HepG2 (cell line): ENCODE measurements at regions not wholly inside any gene's neighbourhood (a gene's known extent, or its start where the extent isn't known, plus 50 kb on each side); places are given as distances from the start of the nearest gene placed in this dataset.

Source experiments
- ATAC-seq: fragments of 200-7000 bp; cut with Tn5 transposase; 3 replicates; pipeline ENCODE4 v1.9.1; 2020; ENCODE audit warnings: mild to moderate bottlenecking, moderate library complexity
- BruUV-seq: library from RNA; stranded (reverse); fragments of 400-500 nt; replicated peaks from 2 replicates; lab custom pipeline; 2021; lab: Mats Ljungman, UMichigan
- CTCF ChIA-PET: fragments of 300-600 bp; formaldehyde crosslinking; extraction: SDS; loops from one replicate; lab custom pipeline; 2021; ENCODE audit warnings: low total read pairs, inconsistent platforms, low intra/inter-chr PET ratio; lab: Yijun Ruan, JAX
- POLR2A ChIA-PET: fragments of 350-600 bp; sonication (Branson Sonifier 250); formaldehyde crosslinking; loops from one replicate; lab custom pipeline; 2020; ENCODE audit warnings: antibody characterized with exemption, inconsistent platforms; lab: Yijun Ruan, JAX
- DNase-seq: peaks from one replicate; pipeline ENCODE4 v3.0.0-alpha.2; 2015; ENCODE audit warnings: low spot score
- FAIRE-seq: peaks from 3 replicates; lab custom pipeline; 2011; peaks lifted over from hg19 to GRCh38; lab: Jason Lieb, UNC
- H2AFZ ChIP-seq: one replicate; pipeline ENCODE4 v1.6.1; 2011; ENCODE audit warnings: low read length, inconsistent platforms
- H3K27ac ChIP-seq: fragments of 300-600 bp; 3 replicates; pipeline ENCODE4 v1.8.0; 2011; ENCODE audit warnings: mixed run types, mild to moderate bottlenecking, mixed read lengths, low read length, inconsistent platforms; ENCODE audit not compliant: insufficient read depth; ENCODE audit errors: extremely low read length
- H3K27me3 ChIP-seq, 2 experiments: fragments of 200-600 bp in 1 of 2; 2 replicates in 1 of 2; 3 replicates in 1 of 2; pipeline versions ENCODE4 v1.6.0 to v1.8.0; 2011; ENCODE audit warnings: low read length in 2 of 2, mild to moderate bottlenecking in 2 of 2, moderate library complexity in 2 of 2, inconsistent platforms in 1 of 2; ENCODE audit not compliant: insufficient read depth in 2 of 2, control insufficient read depth in 1 of 2
- H3K36me3 ChIP-seq, 2 experiments: fragments of 200-600 bp in 1 of 2; replicated peaks in 1 of 2; 2 replicates in 1 of 2; 3 replicates in 1 of 2; pipeline versions ENCODE4 v1.5.1 to v1.8.0; 2011; ENCODE audit warnings: low read length in 2 of 2, inconsistent platforms in 1 of 2; ENCODE audit not compliant: insufficient read depth in 2 of 2, control insufficient read depth in 1 of 2
- H3K4me1 ChIP-seq: 2 replicates; pipeline ENCODE4 v1.5.1; 2012; ENCODE audit warnings: low read length, inconsistent platforms; ENCODE audit not compliant: insufficient read depth
- H3K4me2 ChIP-seq: 2 replicates; pipeline ENCODE4 v1.6.0; 2011; ENCODE audit warnings: low read depth, low read length, inconsistent platforms
- H3K4me3 ChIP-seq, 3 experiments: fragments of 200-600 bp in 1 of 3; sonication (generic), shearing (Covaris generic) in 1 of 3; replicated peaks in 1 of 3; 2 replicates each; pipeline ENCODE4 v1.5.1; 2011 to 2016; ENCODE audit warnings: low read length in 3 of 3, inconsistent platforms in 2 of 3, low read depth in 2 of 3, mild to moderate bottlenecking in 2 of 3, control low read depth in 1 of 3, mixed read lengths in 1 of 3; ENCODE audit not compliant: insufficient read depth in 1 of 3
- H3K79me2 ChIP-seq: one replicate; pipeline ENCODE4 v1.6.1; 2011; ENCODE audit warnings: low read length, inconsistent platforms; ENCODE audit not compliant: insufficient read depth
- H3K9ac ChIP-seq: 2 replicates; pipeline ENCODE4 v1.6.0; 2011; ENCODE audit warnings: mild to moderate bottlenecking, low read depth, low read length, inconsistent platforms; ENCODE audit not compliant: insufficient read depth
- H3K9me3 ChIP-seq: 2 replicates; pipeline ENCODE4 v1.5.1; 2012; ENCODE audit warnings: mild to moderate bottlenecking, low read length
- H4K20me1 ChIP-seq: 2 replicates; pipeline ENCODE4 v1.6.0; 2011; ENCODE audit warnings: inconsistent platforms, mild to moderate bottlenecking, low read length, moderate library complexity; ENCODE audit not compliant: insufficient read depth
- EEA1 ChIP-seq: sonication (generic); formaldehyde crosslinking; IDR thresholded peaks from 2 replicates; pipeline ENCODE4 v1.5.1; 2020; ENCODE audit warnings: mild to moderate bottlenecking, missing genetic modification reagents, borderline replicate concordance
- HNRNPK ChIP-seq: fragments of 200-400 bp; formaldehyde crosslinking; IDR thresholded peaks from 2 replicates; pipeline ENCODE4 v1.6.1; 2018; ENCODE audit warnings: low read length, low read depth, moderate library complexity, mild to moderate bottlenecking; ENCODE audit not compliant: poor library complexity, severe bottlenecking
- PCBP2 ChIP-seq: fragments of 200-400 bp; formaldehyde crosslinking; optimal IDR thresholded peaks from 2 replicates; pipeline ENCODE3; 2018; ENCODE audit warnings: low read length, low read depth; ENCODE audit not compliant: poor library complexity, severe bottlenecking
- ZNF430 ChIP-seq: sonication (generic); formaldehyde crosslinking; IDR thresholded peaks from 2 replicates; pipeline ENCODE4 v1.9.0; 2021; ENCODE audit warnings: mild to moderate bottlenecking, missing genetic modification reagents
- ZSCAN25 ChIP-seq: sonication (generic); formaldehyde crosslinking; IDR thresholded peaks from 2 replicates; pipeline ENCODE4 v1.8.0; 2022; ENCODE audit warnings: mild to moderate bottlenecking, missing genetic modification reagents
- WGBS: methylation state at CpG from one replicate; pipeline ENCODE4 v1.1.6; 2017; ENCODE audit warnings: low lambda C conversion rate; 5-methylcytosine and 5-hydroxymethylcytosine counted together
- in situ Hi-C: cut with HindIII; loops from 2 replicates; pipeline ENCODE4 v1.10.0; 2017; ENCODE audit warnings: low pct_unique_long_range_greater_than_20kb; ENCODE audit not compliant: extremely low pct_ligation_motif_present
- intact Hi-C: fragments of 100-400 bp; cut with micrococcal nuclease; formaldehyde crosslinking; loops from one replicate; pipeline ENCODE4 v1.10.0; 2022; ENCODE audit not compliant: unreplicated experiment
- TF ChIP-seq, protein P1 (sequence below): IDR thresholded peaks from 2 replicates; pipeline ENCODE4 v1.6.1; 2016; ENCODE audit warnings: missing genetic modification reagents, missing compliant biosample characterization

DNA sequence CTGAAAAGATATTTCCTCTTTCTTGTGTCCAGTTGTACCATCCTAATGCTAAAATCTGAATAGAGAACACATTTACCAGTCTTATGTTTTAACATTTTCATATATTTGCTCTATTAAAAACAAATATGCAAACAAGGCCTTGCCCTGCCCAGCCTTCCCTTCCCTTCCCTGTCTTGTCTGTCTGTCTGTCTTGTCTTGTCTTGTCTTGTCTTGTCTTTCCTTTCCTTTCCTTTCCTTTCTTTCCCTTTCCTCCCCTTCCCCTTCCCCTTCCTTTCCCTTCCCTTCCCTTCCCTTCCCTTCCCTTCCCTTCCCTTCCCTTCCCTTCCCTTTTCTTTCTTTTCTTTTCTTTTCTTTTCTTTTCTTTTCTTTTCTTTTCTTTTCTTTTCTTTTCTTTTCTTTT is 1103.5 kb downstream of the STIM2 start:
- POLR2A ChIA-PET: no interaction called here

DNA sequence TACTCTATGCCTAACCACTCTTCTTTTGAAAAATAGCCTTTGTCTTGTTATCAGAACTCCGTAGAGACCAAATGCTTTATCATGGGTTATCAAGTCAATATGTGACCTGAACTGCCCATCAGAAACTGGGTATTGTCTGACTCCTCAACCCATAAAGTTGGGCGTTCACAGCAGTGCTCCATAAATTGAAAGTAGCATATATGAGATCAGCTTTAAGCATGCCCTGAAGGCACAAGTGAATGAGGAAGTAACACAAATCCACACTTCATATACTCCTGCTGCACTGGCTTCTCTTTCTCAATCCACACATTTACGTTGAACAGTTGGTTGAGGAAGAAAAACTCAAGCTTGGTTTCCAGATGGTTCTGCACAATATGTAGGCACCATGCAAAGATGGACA is 1106.0 kb downstream of the STIM2 start:
- in situ Hi-C loops (no loop called here), intact Hi-C loops (no loop called here)
- DNase-seq (no peak), FAIRE-seq (no peak), ATAC-seq (no peak)
- Histone ChIP-seq H3K9ac (no peak overlapping the region), H3K4me2 (no peak overlapping the region), H3K9me3 (peaks cover 55% of the 10 kb centered on the region), H2AFZ (no peak overlapping the region), H3K79me2 (no peaks in the 10 kb centered on the region), H4K20me1 (no peaks in the 10 kb centered on the region), H3K36me3 (no peaks in the 10 kb centered on the region), H3K27me3 (no peaks in the 10 kb centered on the region), H3K27ac (no peak overlapping the region), H3K4me1 (no peaks in the 10 kb centered on the region), H3K4me3 (no peak overlapping the region)
- ChIA-PET POLR2A (no interaction called here), CTCF (no interaction called here)
- TF ChIP-seq EEA1 (CRISPR knock-in tag): no peak
- 3% methylated on average over 3 of the region's 3 CpGs for WGBS
- no TSS peak for BruUV-seq

More for the DNA sequence above, 1103.5 kb downstream of the STIM2 start:
- ATAC-seq (no peak), FAIRE-seq (no peak), DNase-seq (no peak)
- peaks cover 45% of the 10 kb centered on the region for H3K9me3 ChIP-seq
- no peaks in the 10 kb centered on the region for H3K27me3 ChIP-seq
- H3K79me2 ChIP-seq: no peaks in the 10 kb centered on the region
- no TSS peak for BruUV-seq
- TF ChIP-seq ZSCAN25 (CRISPR knock-in tag): no peak
- TF ChIP-seq, protein P1, sequence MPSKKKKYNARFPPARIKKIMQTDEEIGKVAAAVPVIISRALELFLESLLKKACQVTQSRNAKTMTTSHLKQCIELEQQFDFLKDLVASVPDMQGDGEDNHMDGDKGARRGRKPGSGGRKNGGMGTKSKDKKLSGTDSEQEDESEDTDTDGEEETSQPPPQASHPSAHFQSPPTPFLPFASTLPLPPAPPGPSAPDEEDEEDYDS (CRISPR knock-in tag): no peak
- peak; percentile 74 for TF ChIP-seq PCBP2
- TF ChIP-seq ZNF430: no peak
- TF ChIP-seq HNRNPK: peak; percentile 59
- intact Hi-C loops: no loop called here
- no peak overlapping the region for H3K4me3 ChIP-seq
- in situ Hi-C loops: no loop called here
- H3K36me3 ChIP-seq: no peaks in the 10 kb centered on the region
- H2AFZ ChIP-seq: no peak overlapping the region
- no peak overlapping the region for H3K27ac ChIP-seq
- no peak overlapping the region for H3K4me2 ChIP-seq
- H3K9ac ChIP-seq: no peak overlapping the region
- H4K20me1 ChIP-seq: no peaks in the 10 kb centered on the region
- CTCF ChIA-PET: no interaction called here
- H3K4me1 ChIP-seq: no peaks in the 10 kb centered on the region
